ENCODE measurements at regions not wholly inside any gene's neighbourhood (a gene's known extent, or its start where the extent isn't known, plus 50 kb on each side); places are given as distances from the start of the nearest gene placed in this dataset.

GRCh38 chr15:96126859-96127258 lies 203.6 kb upstream of the NR2F2 start:
- Histone ChIP-seq H3K36me3 (ENCODE audit: insufficient read depth) (no peaks in the 10 kb centered on the region), H3K4me2 (no peak overlapping the region), H2AFZ (no peak overlapping the region), H3F3A (replicated peaks; ENCODE audit: low read depth) (no peaks in the 10 kb centered on the region), H4K20me1 (replicated peaks; ENCODE audit: insufficient read depth) (no peaks in the 10 kb centered on the region), H3K27ac (ENCODE audit: low read depth) (no peak overlapping the region), H3K79me2 (replicated peaks; ENCODE audit: insufficient read depth) (no peaks in the 10 kb centered on the region), H3K4me3 (no peak overlapping the region), H3K4me1 (ENCODE audit: insufficient read depth) (no peaks in the 10 kb centered on the region), H3K27me3 (ENCODE audit: insufficient read depth) (no peaks in the 10 kb centered on the region), H3K9me2 (ENCODE audit: insufficient read depth) (0 out of 2 replicates have a peak, but pooled peaks cover 2% of the 10 kb centered on the region)
- Mint-ChIP-seq H3K4me3 (no peak overlapping the region), H3K9me3 (no peaks in the 10 kb centered on the region), H3K27ac (no peak overlapping the region), H3K4me1 (no peaks in the 10 kb centered on the region), H3K27me3 (ENCODE audit: insufficient read depth, low read depth, poor library complexity) (no peaks in the 10 kb centered on the region), H3K36me3 (ENCODE audit: low read depth) (no peaks in the 10 kb centered on the region)
- TF ChIP-seq ZNF114 (CRISPR knock-in tag; IDR thresholded peaks at IDR 0.05) = no peak
- no peak for TF ChIP-seq STAT1 (IDR thresholded peaks at IDR 0.05; ENCODE audit: unreplicated experiment)
- no peak for TF ChIP-seq NANOG (IDR thresholded peaks at IDR 0.05; ENCODE audit: borderline replicate concordance)
- TF ChIP-seq CTCF (conservative IDR thresholded peaks at IDR 0.05; ENCODE audit: low read depth in 2 of 2) = peak; percentile 37 to 70
- ATAC-seq (peak; percentile 56; the same call in 2 of the 3 replicates), DNase-seq (ENCODE audit: low spot score) (peak; percentile 23)

GRCh38 chr15:96130734-96131133 lies 199.8 kb upstream of the NR2F2 start:
- no peaks in the 10 kb centered on the region for H3K4me1 ChIP-seq (ENCODE audit: insufficient read depth)
- no peaks in the 10 kb centered on the region for H3K9me3 Mint-ChIP-seq
- H3K4me2 ChIP-seq = no peak overlapping the region
- no peaks in the 10 kb centered on the region for H3F3A ChIP-seq (replicated peaks; ENCODE audit: low read depth)
- no peaks in the 10 kb centered on the region for H3K36me3 ChIP-seq (ENCODE audit: insufficient read depth)
- no peak overlapping the region for H2AFZ ChIP-seq
- H3K4me1 Mint-ChIP-seq = no peaks in the 10 kb centered on the region
- no peaks in the 10 kb centered on the region for H3K27me3 ChIP-seq (ENCODE audit: insufficient read depth)
- 0 out of 2 replicates have a peak, but pooled peaks cover 2% of the 10 kb centered on the region for H3K9me2 ChIP-seq (ENCODE audit: insufficient read depth)
- no peak overlapping the region for H3K27ac Mint-ChIP-seq
- H4K20me1 ChIP-seq (replicated peaks; ENCODE audit: insufficient read depth) = no peaks in the 10 kb centered on the region
- H3K79me2 ChIP-seq (replicated peaks; ENCODE audit: insufficient read depth) = no peaks in the 10 kb centered on the region
- H3K4me3 ChIP-seq = no peak overlapping the region
- ATAC-seq (no peak), DNase-seq (ENCODE audit: low spot score) (no peak)
- no peaks in the 10 kb centered on the region for H3K27me3 Mint-ChIP-seq (ENCODE audit: insufficient read depth, low read depth, poor library complexity)
- H3K36me3 Mint-ChIP-seq (ENCODE audit: low read depth) = no peaks in the 10 kb centered on the region
- H3K27ac ChIP-seq (ENCODE audit: low read depth) = no peak overlapping the region
- no peak overlapping the region for H3K4me3 Mint-ChIP-seq
- TF ChIP-seq CREB1 (CRISPR knock-in tag; IDR thresholded peaks at IDR 0.05; ENCODE audit: low read depth) (no peak), POLR2AphosphoS5 (IDR thresholded peaks at IDR 0.05; ENCODE audit: low read depth) (no peak), STAT1 (IDR thresholded peaks at IDR 0.05; ENCODE audit: unreplicated experiment) (no peak), EZH2phosphoT487 (IDR thresholded peaks at IDR 0.05; ENCODE audit: unreplicated experiment) (no peak), ZNF331 (CRISPR knock-in tag; IDR thresholded peaks at IDR 0.05; ENCODE audit: low read depth) (no peak), CTCF (conservative IDR thresholded peaks at IDR 0.05; ENCODE audit: low read depth in 2 of 2) (no peak), ZNF462 (CRISPR knock-in tag; IDR thresholded peaks at IDR 0.05) (no peak), ETS1 (IDR thresholded peaks at IDR 0.05) (no peak), EZH2 (IDR thresholded peaks at IDR 0.05; ENCODE audit: low read depth, unreplicated experiment) (no peak)
